SIG-M5 treated with dmso at 0.1 percent for 504 hours (cell line): ENCODE measurements at regions not wholly inside any gene's neighbourhood (a gene's known extent, or its start where the extent isn't known, plus 50 kb on each side); places are given as distances from the start of the nearest gene placed in this dataset.
A peak's percentile ranks its signal among the peaks of the same experiment; 100 is the strongest.
"Not testable (repeated sequence)": the region's sequence is repeated elsewhere in the genome, so short reads cannot be mapped to it uniquely, and the experiment has no call there.

Source experiments
- DNase-seq: peaks from one replicate; lab custom pipeline; 2025; ENCODE audit not compliant: unreplicated experiment; lab: John Stamatoyannopoulos, UW

DNA sequence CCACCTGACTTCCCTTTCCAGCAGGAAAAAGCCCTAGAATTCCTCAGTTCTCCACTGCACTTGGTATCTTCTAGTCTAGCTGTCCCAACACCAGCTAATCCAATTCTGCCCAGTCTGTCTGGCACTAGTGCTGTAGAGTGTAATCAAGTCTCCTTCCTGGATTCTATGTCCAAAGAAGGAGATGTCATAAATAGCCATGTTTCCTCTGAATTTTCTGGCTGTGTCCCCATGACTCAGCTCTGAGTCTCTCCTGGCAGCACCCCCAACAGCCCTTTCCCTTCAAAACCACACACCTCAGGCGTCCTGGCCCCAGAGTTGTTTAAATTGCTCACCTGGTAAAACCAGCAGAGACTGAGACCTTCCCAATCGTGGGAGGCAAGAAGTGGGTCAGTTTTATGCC, 197.2 kb downstream of the GRXCR1 start:
- DNase-seq, result no peak

DNA sequence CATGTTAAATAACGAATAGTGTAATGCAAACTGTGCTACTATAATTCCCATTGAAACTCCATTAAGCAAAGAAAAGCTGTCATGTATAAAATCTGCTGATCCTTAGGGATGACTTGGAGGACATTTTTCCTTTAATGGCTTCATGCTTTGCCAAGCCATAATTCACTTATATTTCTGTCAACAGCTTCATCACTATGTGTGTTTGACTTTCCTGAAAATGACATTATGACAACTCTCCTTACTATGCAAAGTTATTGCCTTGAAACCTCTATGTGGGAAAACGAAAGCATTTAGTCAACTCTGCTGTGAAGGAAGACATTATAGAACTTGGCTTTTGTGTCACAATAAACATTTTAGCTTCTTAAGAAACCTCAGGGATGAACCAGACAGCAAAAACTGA, 210.5 kb downstream of the GRXCR1 start:
- no peak for DNase-seq

DNA sequence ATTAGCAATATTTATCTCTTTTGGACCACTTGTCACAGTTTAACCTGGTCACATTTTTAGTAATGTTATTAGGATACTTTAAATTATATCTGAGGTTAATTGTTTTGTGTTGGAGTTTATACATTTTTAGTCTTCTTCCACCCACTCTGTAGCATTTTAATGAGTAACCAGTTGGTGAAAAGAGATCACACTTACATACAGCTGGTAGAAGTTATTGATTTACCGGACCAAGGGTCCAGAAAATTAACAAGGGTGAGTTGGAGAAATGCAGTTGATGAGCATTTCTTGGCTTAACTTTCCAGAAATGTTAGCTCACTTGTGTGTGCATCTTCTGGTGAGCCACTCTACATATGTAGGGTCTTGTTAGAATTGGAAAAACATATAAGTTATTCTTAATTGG, 219.6 kb downstream of the GRXCR1 start:
- DNase-seq, result no peak

DNA sequence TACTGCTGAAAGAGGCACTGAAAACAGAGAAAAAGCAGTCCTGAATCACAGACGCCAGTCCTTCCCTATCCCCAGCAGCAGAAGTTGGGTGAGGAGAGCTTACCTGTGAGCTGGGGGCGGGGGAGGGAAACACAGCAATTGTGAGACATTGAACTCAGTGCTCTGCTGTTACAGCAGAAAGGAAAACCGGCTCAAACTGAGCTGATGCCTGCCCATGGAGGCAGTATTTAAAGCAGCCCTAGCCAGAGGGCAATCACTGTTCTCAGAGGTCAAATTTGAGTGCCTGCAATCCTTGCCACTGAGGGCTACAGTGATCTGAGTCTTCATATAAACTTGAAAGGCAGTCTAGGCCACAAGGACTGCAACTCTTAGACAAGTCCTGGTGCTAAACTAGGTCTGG, 220.7 kb downstream of the GRXCR1 start:
- no peak for DNase-seq

DNA sequence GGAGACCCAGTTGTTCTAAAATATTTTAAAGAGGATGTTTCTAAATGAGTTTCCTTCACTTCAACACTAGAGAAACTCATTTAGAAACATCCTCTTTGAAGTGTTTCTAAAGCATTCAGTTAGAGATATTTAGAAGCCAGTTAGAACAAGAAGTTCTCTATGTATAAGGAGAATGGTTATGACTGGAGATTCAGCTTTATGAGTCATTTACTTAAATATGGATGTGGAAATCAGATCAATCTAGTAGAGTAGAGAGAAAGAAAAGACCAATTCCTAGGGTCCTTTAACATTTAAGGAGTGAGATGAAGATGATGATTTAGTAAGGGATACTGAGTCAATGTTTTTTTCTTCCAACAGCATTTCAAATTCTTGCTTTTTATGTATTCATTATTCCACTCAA, 234.1 kb downstream of the GRXCR1 start:
- no peak for DNase-seq

DNA sequence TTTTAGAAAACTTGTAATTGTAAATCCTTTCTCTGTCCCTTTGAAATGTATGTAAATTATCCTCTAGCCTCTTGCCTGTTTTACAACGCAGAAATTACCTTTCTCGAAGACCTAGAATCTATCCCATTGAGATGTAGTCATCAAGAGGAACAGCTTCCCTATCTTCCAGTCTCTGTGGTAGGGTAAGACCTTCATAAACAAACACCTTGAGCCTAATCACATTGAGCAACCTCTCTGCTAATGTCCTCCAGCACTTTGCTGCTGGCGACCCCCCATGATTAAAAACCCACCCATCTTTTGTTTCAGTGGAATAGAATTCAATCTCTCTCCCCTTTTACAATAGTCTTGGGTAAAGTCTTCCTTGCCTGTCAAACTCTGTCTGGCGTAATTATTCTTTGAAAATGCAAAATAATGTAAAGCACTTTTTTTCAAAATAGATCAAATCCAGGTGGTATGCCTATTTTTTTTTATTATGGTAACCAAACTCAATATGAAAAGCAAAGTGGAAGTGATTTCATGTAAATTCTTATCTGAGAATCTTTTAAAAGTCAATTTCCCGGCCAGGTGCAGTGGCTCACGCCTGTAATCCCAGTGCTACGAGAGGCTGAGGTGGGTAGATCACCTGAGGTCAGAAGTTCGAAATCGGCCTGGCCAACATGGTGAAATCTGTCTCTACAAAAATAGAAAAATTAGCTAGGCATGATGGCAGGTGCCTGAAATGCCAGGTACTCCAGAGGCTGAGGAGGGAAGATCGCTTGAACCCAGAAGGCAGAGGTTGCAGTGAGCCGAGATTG, 237.9 kb downstream of the GRXCR1 start:
- DNase-seq, result no peak

DNA sequence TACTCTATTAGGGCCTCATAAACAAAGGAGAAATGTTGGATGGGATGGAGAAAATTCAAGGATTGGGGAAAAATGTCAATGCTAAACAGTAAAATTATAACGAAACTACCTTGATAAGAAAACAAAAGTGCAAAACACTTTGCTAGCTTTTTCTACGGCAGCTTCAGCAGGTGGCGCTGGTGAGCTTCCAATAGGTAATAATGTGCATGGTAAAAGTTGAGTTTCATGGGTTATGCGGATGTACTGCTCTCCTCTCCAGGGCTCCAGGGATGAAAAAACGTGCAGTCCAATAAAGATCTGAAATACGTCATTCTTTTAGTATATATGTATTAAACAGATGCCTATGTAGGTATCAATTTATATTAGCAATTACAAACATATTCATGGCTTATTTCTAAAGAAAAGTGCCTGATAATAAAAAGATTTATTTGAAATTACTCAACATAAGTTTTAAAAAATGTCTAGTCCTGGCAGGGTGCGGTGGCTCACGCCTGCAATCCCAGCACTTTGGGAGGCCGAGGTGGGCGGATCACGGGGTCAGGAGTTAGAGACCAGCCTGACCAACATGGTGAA, 239.6 kb downstream of the GRXCR1 start:
- DNase-seq, result peak; percentile 37

DNA sequence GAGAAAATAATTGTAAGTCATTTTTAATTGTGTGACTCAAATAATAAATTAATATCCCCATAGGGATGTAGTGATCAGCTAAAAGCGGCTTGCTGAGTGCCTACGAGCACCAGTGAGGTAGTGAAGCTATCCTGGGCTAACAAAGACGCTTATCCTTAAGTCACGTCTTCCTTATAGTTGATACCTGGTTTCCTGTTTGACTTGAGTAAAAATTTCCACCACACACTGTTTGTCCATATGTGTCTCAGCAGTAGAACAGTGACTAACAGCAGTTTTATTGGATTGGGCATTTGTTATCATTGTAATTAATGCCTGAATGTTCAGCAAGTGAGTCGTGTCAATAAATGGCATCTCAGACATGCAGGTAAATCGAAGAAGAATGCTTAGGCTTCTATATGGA, 241.1 kb downstream of the GRXCR1 start:
- DNase-seq, result no peak

DNA sequence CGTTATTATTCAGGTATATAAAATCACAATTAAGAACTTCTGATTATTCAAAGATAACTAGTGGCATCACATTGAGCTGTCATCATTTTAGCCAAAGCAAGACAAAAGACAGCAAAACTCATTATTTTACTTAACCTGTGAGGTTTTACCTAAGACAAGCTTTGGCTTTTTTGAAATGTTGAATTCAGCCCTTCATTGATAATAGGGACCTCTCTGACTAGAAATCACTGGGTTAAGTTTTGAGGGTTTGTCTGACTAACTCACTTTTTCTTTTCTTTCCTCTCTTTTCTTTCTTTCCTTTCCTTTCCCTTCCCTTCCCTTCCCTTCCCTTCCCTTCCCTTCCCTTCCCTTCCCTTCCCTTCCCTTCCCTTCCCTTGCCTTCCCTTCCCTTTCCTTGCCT, 244.2 kb downstream of the GRXCR1 start:
- DNase-seq, result no peak

DNA sequence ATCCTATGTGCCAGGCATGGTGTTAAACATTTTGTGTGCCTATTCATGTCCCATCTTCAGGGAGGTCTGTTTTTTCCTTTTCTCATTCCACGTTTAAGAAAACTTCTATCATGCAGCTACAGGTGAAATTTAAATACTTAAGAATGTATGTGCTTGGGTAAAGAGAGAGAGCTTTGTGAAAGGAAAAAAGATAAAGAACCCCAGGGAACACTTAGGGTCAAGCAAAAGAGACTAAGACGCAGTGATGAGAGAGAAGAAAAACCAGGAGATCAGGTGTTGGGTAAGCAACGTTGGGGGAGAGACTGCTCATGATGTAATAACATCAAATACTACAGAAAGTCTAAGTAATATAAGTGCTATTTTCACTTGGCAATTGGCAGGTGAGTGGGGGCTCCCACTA, 253.7 kb downstream of the GRXCR1 start:
- no peak for DNase-seq

DNA sequence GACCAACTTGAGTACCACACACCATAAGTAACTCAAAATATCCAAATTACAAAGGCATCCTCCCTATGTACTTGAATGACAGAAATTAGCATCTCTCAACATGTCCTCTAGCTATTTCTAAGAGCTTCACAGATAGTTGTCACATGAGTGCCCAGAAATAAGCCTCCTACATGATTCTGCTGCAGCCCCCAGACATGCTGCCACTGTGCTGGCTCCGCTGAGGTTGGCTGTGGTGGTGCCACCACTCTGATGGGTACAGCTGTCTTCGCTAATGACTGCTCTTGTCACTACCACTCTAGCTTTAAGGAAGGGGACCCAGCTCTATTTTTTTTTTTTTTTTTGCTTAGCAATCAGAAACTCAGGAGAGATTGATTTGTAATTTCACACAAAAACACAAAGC, 256.0 kb downstream of the GRXCR1 start:
- no peak for DNase-seq

DNA sequence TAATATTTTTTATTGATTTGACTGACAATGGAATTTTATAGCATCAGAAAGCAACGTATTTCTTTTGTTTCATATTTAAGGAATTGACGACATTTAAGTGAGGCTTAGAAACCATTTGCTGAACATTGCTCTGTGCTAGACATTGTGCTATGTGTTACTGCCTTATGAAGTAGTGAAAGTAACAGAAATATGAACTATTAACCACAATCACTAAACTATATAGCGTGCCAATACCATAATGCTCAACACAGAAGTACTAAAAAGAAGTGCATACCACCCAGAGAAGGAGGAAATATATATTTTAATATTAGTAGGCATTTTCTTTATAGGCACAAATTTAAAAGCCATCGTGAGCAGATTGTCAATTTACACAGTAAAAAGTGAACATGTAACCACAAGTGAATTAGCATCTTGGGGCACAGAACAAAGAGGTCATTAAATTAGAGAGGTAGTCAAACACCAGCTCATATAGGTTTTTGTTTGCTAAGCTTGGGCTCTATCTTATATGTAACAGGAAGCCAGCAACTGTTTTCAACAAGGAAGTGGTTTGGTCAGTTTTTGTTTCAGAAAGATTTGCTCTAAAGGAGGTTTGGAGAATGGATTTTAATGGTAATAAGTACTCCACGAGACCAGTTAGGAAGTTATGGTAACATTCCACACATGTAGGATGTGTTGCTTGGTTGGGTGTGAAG, 270.7 kb downstream of the GRXCR1 start:
- no peak for DNase-seq

DNA sequence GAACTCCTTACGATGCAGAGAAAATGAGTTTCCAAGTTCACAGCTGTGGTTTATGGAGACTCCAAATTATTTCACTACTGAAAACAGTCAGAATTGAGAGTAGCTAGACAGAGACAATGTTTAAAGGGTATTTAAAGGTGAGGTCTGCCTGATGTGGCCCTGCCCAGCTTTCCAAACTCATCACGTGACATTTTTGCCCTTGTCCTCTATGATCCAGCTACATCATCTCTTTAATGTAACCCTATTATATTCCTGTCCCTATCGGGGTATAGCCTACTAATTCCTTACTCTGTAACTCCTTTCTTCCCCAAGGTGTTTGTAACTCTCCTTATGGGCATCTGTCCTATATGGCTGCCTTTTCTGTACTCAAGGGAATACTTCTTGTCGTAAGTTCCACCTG, 297.2 kb downstream of the GRXCR1 start:
- DNase-seq, result no peak

DNA sequence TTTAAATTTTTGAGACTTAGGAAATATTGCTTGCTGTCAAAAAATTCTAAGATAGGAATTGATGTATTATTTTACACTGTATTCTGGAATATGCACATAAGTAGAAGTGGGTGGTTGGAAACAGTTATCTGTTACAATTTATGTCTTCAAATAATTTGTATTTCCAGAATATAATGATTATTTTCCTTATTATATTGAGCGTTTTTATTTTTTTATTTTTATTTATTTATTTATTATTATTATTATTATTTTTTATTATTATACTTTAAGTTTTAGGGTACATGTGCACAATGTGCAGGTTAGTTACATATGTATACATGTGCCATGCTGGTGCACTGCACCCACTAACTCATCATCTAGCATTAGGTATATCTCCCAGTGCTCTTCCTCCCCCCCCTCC, 320.1 kb downstream of the GRXCR1 start:
- not testable (repeated sequence) for DNase-seq

DNA sequence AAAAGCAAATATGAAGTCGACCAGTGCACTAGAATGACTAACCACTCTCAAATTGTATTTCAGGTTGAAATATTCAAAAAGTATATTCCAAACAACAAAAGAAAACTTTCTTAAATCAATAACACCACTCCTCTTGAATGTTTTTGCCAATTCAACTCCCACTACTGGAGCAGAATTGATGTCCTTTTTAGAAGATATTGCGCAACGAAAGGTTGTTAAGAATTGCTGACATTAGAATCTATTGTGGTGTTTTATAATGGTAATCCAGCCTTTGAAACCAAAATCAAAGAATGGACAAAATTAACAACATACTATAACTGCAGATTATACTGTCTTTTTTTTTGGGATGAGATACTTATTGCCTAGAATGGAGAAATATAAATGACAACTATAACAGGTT, 331.3 kb downstream of the GRXCR1 start:
- DNase-seq, result no peak

DNA sequence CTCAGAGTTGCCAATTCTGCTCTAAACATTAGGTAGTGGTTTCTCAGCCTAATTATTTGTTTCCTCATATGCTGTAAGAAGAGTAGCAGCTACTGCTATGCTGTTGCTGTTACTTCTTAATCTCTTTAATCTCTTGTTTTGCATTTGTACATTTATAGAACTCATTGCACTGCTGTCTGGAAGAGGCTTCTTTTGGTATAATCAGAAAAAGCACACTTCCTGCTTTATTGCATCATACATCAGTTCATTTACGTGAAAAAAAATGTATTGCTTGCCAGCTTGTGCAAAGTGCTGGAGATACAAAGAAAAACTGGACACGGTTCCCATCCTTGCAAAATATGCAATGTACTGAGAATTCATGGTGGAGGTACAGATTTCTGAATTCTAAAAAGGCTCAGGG, 332.0 kb downstream of the GRXCR1 start:
- DNase-seq, result no peak

DNA sequence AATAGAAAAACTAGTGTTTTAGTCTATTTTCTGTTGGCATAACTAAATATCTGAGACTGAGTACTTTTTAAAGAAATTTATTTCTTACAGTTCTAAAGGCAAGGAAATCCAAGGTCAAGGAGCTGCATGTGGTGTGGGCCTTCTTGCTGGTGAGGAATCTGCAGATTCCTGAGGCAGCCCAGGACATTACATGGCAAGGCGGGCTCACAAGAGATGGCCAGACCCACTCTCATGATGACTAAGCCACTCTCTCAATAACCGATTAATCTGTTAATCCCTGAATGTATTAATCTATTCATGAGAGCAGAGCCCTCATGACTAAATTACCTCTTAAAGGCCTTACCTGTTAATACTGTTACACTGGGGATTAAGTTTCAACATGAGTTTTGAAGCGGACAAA, 340.8 kb downstream of the GRXCR1 start:
- DNase-seq, result no peak

DNA sequence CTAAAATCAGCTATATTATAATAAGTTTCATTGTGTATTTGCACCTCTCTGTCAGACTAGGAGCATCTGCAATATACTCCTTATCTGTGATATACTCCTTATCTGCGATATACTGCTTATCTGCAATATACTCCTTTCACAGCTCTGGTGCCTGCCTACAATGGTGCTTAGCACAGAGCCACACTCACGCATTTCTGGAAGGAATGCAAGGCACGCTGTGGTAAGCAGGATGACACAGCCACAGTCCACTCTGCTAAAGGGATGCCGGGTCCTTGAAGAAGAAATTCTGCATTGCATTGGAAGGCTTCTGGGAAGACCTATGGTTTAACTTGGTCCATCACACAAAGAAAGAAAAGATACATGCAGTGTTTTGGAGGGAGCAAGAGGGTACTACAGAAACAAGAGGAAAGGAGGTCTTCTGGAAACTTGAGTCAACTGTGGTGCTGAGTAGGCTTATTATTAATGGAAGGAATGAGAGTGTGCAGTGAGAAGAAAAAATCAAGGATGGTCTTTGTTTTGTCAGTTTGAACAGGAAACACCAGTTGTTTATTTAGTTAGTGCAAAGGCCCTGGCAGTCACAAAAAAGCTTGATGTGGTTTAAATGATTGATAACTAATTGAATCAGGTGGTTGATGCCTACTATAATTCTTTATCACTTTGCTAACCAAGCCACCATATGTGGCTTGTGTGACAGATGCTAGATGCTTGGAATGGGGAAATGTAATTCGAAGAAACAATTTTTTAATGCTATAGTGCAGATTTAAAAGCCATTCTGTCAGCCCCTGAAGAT, 342.3 kb downstream of the GRXCR1 start:
- DNase-seq, result no peak

DNA sequence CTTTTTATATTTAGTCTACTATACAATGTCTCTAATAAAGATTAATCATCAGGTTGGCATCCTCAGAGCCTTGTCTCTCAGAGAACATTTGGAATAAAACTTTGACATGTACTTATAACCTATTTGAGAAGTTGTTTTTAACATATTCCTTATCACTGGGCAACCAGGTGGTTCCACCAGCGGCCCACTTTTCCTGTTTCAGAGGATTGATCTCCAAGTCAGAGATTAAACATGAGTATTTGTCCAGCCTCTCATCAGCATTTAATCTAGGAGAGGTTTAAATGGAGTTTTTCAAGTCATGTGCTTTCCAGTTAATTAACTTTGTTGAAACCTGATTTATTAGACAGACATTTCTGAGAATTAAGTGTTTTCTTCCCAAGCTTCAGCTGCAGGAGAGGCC, 345.5 kb downstream of the GRXCR1 start:
- no peak for DNase-seq

DNA sequence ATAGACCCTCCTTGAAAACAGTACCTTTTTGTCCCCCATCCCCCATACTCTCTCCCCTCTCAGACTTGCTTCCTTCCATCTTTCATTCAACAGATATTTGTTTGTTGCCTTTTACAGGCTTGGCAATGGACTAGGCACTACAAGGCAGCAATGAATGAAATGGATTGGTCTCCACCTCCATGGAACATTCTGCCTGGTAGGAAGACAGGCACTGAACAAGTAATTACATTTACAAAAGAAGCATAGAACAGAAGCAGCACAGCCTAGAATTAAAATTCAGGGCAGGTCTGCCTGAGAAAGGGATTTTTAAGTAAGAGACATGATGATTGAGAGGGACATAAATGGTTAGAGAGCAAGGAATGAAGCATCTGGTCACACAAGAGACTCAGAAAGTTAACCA, 346.1 kb downstream of the GRXCR1 start:
- no peak for DNase-seq

DNA sequence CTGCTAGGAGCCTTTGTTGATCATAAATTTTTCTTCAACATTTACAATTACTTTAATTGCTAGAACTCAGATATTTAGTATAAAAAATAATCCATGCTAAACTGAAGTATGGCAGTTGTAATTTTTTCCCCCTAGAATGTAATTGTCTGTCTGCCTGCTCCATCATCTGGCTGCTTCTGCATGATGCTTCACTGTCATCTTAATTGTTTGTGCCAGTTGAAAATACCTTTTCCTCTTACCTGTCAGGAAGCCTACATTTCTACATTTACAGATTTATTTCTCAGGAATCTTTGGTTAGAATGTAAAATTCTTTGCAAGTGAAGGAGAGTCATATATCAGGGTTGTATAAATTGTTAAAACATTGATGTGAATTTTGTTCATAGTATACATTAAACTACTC, 348.6 kb downstream of the GRXCR1 start:
- no peak for DNase-seq

DNA sequence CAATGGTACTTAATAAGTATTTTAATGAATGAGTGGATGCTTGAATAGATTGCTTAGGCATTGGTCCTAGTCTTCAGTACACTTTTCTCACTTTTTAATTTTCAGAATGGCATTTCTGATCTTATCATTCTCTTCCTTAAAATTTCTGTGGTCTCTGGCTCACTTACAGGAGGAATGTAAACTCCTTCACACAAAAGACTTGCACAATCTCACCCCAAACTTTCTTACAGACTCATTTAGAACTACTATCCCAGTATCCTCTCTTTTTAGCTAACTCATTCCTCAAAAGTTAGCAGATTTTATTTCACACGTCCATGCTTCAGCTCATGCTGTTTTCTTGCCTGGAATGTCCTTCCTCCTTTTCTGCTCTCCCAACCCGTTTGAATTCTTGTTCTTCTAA, 350.1 kb downstream of the GRXCR1 start:
- DNase-seq, result no peak
